Stimulated activated CD4-positive, alpha-beta T cell treated with anti-CD3 and anti-CD28 coated beads, Interleukin-1b, Interleukin-23, amount 100 ng/mL, for 24 hours (primary cell): ENCODE measurements at regions not wholly inside any gene's neighbourhood (a gene's known extent, or its start where the extent isn't known, plus 50 kb on each side); places are given as distances from the start of the nearest gene placed in this dataset.

Source experiments
- DNase-seq, 4 experiments: peaks; one replicate each; pipeline ENCODE4 v3.0.0-alpha.2; 2020; ENCODE audit warnings: low read depth in 4 of 4, low spot score in 1 of 4

GRCh38 chr14:81946834-81947798 lies 413.5 kb upstream of the SEL1L start:
- no peak for DNase-seq

DNA sequence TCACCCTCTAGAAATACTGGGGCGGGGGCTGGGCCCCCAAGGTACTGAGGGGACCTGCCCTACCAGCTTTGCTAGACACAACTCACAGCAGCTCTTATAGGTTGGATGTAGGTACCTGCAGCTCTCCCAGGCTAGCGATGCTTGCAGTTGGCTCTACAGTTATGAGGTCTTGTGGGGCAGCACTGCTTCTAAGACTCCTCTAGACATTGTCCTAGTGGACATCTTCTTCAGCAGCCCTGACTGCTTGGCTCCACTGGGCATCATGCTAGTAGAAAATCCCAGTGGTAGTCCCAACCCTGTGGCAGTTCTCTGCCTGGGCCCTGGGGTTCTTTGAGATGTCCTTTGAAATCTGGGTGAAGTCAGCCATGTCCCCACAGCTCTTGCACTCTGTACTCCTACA lies 419.3 kb upstream of the SEL1L start:
- no peak for DNase-seq

DNA sequence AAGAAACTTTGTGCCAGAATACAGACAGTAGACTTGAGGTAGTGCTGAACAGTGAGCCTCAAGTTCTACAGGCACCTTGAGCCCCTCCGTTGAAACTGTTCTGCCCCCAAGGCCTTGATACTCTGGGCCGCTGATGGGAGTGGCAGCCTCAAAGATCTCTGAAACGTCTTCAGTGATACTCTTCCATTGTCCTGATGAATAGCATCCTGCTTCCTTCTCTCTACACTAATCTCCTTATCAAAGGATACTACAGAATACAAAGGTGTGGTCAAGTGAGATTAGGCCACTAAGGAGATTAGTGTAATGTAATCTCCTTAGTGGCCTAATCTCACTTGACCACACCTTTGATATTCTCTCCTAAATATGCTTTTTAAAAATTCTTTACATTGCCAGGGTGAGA lies 419.8 kb upstream of the SEL1L start:
- no peak for DNase-seq

GRCh38 chr14:81955123-81955522 lies 421.5 kb upstream of the SEL1L start:
- DNase-seq, result no peak

DNA sequence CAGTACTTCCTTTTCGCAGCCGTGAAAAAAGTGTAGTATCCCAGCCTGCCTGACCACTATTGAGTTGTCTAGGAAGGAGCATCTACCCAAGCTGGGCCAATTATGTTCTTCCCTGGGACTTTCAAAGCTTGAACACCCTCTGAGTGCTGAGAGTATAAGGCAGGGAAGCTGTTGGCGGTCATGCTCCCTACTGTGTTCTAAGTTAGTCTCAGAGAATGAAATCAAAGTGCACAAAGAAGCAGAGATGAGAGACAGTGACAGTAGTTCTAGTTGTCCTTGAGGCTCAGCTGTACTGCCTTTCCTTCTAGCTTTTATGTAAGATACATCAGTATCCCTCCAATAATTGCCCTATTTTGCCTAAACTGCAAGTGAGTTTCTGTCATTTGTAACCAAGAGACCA lies 427.1 kb upstream of the SEL1L start:
- DNase-seq, result no peak

- no peak for DNase-seq
These were observed 430.2 kb upstream of the SEL1L start for GRCh38 chr14:81963846-81964245.

DNA sequence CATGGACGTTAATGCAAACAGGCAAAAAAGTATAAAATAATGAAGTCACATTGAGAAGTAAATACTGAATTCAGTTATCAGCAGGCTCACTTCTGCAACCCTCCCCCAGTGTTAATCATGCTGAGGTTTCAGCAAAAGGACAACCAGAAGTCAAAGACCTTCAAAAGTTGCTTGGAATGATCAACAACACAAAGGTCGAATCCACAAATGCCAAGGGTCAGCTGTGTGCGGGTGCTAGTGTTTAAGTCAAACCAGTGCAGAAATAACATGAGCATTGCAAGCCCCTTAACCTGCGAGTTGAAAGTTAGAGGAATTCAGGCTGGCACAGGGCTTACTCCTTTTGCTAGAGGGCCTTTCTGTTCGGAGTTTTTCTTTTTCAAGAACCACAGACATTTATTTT lies 436.7 kb upstream of the SEL1L start:
- DNase-seq, result no peak

DNA sequence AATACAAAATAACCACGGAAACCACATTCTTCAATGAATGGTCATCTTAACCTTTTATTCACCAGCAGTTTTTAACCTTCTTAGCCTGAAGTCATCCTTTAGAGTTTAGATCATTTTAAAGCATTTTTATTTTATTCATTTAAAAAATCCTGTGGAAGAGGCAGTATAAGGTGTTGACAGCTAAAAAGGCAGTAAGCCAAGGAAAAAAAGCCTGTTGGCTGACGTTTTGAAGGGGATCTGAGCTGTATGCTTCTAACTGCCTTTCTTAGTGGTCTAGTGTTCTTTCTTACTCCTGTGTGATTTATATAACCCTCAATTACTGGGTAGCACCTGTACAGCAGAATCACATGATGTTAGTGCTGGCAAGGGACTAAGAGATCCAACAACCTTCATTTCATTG lies 438.3 kb upstream of the SEL1L start:
- no peak for DNase-seq

GRCh38 chr14:81972601-81973000 lies 438.9 kb upstream of the SEL1L start:
- DNase-seq, result no peak

DNA sequence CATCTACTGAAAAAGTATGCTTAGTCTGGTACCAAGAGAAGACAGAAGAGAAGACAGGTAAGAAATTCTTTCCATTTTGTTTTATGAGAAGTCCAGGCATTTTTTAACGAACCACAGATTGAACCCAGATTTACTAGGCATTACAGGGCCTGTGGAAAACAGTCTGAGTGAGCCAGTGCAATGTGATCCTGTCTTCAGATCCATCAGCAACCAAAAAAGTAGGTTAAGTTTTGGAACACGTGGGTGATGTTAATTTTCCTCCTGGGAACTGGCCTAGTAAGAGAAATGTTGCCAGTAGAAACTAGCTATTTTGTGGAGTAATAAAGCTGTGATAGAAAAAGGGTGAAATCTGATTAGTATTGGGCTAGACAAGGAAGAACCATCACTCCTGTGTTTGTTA lies 440.9 kb upstream of the SEL1L start:
- DNase-seq, result no peak

DNA sequence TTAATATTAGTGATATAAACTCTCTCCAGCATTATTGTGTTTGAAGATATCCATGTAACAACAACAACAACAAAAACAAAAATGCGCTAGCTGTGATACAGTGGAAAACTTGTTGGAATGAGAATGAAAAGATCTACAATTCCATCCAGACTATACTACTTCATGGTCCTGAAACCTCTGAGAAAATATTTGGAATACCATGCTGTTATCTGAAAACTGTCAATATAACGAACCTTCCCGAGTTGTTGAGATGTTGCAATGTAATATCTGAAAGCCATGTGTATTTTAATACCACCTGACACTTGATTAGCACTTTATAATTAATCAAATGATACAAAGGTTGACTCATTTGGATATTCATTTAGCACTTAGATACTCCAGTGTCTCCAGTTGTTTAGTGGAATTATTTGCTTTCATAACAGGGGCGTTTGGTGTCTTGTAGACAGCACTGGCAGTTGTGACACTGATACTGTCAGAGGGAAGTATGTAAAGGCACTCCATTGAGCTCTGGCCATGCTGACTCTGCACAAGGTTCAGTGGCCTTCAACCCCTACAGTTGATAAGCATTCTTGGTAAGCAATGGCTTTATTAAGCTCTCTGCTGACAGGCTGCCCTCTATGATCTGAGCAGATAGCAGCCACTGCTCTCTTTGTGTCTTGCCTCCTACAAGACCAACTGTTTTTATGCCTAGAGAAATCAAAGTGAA lies 447.1 kb upstream of the SEL1L start:
- no peak for DNase-seq

DNA sequence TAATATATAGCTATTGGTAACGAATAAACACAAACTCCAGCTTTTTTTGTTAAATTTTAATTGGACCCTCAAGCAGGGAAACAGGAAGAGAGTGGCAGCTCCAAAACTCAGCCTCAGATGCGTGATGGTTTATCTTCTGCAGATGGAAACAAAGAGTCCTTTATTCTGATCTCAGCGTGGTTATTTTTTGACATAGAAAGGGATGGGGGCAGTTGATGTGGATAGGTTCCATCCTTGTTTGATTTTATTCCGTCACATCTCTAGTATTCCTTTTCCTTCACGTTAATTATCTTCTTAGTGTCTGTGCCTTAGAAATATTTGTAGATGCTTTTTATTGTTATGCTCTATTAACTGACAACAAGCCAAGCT lies 447.6 kb upstream of the SEL1L start:
- DNase-seq, result no peak

GRCh38 chr14:81982046-81982445 lies 448.4 kb upstream of the SEL1L start:
- no peak for DNase-seq

GRCh38 chr14:81986005-81986404 lies 452.4 kb upstream of the SEL1L start:
- no peak for DNase-seq

DNA sequence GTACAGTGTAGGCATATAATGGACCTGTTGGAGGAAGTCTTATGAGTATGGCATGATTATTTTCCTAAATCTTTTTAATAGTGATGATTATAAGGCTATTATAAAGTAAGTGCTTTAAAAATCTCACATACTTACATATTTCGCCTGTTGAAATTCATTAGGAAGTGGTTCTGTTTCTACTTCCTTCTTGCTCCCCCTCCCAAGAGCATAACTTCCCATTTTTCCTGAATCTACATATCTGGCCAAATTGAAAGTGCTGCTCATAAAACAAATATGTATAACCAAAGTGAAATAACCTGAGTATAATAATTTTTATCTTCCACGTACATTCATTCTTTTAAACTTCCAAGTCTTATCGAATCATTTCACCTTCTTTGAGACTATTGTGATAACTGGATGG lies 455.6 kb upstream of the SEL1L start:
- DNase-seq, result no peak

DNA sequence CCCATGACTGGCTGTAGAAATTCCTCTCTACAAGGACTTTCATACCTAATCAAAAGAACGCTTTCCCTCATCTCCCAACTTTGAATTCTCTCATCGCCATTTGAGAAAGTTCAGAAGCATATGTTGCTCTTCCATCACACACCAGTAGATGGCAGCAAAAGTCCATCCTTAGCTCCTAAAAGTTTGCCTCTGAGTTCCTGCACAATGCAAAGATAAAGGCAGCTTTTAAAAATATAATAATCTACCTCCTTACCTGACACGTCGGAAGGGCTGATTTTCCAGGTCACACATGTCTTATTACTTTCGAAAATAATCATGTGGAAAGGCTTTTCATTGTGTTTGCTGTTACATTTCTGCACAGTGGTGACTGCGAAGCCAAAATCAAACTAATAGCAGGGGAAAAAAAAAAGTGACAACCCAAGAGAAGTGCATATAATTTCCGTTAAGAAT lies 456.7 kb upstream of the SEL1L start:
- peak in 3 of 4 experiments; percentile 1 to 4 (median 3) for DNase-seq

- no peak for DNase-seq
These were observed 458.3 kb upstream of the SEL1L start for GRCh38 chr14:81991998-81992397.

- DNase-seq, result no peak
These were observed 459.8 kb upstream of the SEL1L start for GRCh38 chr14:81993432-81993831.

DNA sequence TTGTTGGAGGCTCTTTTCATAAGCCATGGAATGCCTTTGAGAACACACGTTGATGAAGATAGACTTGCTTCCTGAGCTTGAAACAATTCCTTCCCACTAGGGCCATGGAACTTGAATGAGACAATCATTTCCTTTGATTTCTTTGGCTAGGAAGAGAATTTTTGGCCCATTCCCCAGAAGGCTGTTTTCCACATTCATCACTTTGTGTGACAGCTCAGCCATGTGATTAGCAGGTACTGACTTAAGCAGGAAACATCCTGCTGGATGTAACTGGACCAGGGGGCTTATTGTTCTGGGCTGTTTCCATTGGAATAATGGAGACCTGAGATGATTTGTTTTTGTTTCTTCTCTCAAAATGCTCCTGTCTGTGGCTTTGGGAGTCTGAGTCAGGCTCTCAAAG lies 469.8 kb upstream of the SEL1L start:
- DNase-seq, result no peak

DNA sequence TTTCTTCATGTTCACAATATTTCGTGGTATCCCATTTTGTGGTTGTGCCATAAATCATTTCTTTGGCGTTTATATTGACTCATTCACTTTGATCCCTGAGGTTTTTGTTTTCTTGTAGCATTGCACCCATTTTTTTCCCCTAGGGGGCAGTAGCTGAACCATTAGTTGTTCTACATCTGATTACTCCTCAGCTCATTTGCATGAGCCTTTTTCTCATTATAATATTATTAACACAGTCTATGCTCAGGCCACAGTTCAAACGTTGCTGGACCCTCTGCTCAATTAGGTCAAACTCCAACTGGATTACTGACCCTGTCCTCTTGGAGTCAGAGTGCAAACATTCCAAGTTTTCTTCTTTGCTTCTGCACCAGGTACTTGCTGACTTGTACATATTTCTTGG lies 475.4 kb upstream of the SEL1L start:
- no peak for DNase-seq

DNA sequence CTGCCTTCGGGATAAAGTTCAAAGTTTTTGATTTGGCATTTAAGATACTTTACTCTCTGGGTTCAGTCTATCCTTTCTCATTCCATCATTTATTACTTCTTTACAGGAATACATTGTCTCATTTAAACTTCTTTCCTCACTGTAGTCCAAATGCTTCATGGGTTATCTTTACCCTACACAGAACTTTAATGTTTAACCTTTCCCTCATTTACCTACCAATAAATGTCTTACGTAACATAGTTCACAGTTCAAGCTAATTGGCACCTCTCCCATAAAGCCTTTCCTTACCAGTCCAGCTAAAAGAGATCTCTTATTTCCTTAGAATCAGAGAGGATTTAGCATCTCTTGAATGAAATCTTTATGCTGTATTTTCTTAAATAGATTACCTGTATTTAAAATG lies 476.3 kb upstream of the SEL1L start:
- no peak for DNase-seq

DNA sequence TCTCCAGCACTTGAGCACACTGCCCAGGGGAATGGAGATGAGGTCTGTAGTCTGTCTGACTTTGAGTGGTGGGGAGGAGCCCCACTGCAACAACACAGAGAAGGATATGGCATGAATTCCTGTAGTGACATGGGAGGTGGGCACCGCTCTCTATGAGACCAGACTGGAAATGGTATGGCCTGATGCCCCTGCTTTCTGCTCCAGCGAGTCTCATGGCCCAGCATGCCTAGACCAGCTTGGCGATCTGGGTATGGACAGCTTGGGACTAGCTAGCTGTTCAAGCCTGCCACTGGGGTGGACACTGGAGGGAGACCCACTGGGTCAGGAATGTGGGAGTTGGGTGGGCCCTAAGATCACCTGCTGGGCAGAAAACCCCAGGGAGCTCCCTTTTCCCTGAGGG lies 477.8 kb upstream of the SEL1L start:
- DNase-seq, result no peak
